Ectodermal cell (in vitro differentiated cells): ENCODE measurements at regions not wholly inside any gene's neighbourhood (a gene's known extent, or its start where the extent isn't known, plus 50 kb on each side); places are given as distances from the start of the nearest gene placed in this dataset.

Source experiments
- H3K27ac ChIP-seq: 2 replicates; pipeline ENCODE4 v1.7.0; 2013; ENCODE audit warnings: mild to moderate bottlenecking, low read depth, low read length; ENCODE audit not compliant: insufficient read depth, poor library complexity, severe bottlenecking
- H3K27me3 ChIP-seq: 2 replicates; pipeline ENCODE4 v1.7.0; 2013; ENCODE audit warnings: mild to moderate bottlenecking, low read length; ENCODE audit not compliant: insufficient read depth, control insufficient read depth, poor library complexity, severe bottlenecking
- H3K36me3 ChIP-seq: one replicate; pipeline ENCODE4 v1.7.0; 2013; ENCODE audit warnings: low read length; ENCODE audit not compliant: control insufficient read depth, insufficient read depth
- H3K4me1 ChIP-seq: one replicate; pipeline ENCODE4 v1.7.0; 2013; ENCODE audit warnings: low read length; ENCODE audit not compliant: control insufficient read depth, insufficient read depth
- H3K4me3 ChIP-seq: 2 replicates; pipeline ENCODE4 v1.7.0; 2013; ENCODE audit warnings: low read depth, low read length, control low read depth; ENCODE audit not compliant: insufficient read depth
- H3K9me3 ChIP-seq: 2 replicates; pipeline ENCODE4 v1.7.0; 2013; ENCODE audit warnings: mild to moderate bottlenecking, low read length, moderate library complexity; ENCODE audit not compliant: control insufficient read depth
- WGBS, 2 experiments: methylation state at CpG; one replicate each; pipeline ENCODE4 v1.1.7; 2013; ENCODE audit warnings: missing lambda C conversion rate in 2 of 2; 5-methylcytosine and 5-hydroxymethylcytosine counted together

DNA sequence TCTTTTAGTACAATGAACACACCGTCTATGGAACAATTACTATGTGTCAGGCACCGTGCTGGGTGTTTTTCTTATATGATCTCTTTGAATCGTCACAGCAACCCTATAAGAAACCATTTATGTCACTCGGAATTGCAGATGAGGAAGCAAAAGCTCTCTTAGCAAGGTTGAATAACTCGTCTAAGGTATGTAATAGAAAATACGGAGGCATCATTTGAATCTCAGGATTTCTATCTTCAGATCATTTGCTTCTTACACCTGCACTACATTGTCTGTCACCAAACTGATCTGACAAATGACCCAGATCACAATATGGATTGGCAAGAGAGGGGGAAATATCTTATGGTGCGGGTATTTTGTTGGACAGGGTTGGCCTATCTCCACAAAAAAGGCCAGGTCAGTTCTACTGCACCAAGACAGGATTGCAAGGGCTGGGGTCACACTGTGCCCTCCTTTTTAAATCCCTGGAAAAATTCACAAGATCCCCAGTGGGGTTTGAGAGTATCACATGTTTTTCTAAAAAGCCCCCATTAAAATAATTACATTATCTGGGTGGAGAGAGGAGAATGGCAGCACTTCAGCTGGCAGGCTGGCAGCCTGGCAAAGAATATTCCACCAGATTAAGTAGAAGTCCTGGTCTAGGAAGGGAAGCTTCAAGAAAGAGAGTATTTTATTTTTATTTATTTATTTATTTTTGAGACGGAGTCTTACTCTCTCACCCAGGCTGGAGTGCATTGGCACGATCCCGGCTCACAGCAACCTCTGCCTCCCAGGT is 110.7 kb upstream of the CLMP start:
- Histone ChIP-seq H3K4me3 (no peak overlapping the region), H3K27me3 (peaks cover 37% of the 10 kb centered on the region), H3K9me3 (no peaks in the 10 kb centered on the region), H3K27ac (no peak overlapping the region), H3K36me3 (no peaks in the 10 kb centered on the region), H3K4me1 (peaks cover 3% of the 10 kb centered on the region)
- WGBS, 2 experiments, result 92 to 95% methylated on average over 10 of the region's 10 CpGs

DNA sequence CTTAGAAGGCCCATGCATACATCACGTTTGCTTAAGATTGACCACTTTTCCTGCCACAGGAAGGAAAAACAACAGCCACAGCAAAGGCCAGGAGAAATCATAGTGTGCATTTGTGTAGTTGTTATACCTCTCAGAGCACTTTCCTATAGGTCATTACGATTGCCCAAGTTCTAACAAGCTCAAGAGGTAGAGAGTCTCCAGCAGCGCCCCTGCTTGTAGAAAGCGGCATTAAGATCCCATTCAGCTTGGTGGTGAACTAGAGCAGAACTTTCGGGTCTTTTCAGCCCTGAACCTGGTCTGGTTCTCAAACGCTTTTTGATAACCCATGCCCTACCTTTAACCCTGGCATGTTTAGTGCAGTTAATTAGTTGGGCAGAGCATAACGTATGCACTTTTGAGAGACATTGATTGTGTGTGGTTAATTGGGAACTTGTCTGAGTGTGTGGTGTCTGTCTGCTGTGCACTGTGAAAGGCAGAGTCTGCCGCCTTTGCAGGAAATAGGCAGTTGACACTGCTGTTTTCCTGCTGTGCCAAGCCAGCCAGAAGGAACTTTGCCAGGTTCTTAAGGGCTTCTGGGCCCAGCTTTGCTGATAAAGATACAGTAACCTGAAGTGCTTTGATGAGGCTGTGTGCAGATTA is 109.9 kb upstream of the CLMP start:
- H3K27me3 ChIP-seq, result peaks cover 41% of the 10 kb centered on the region
- WGBS, 2 experiments, result 73 to 74% methylated on average over 8 of the region's 8 CpGs
- no peak overlapping the region for H3K4me3 ChIP-seq
- H3K9me3 ChIP-seq, result no peaks in the 10 kb centered on the region
- peaks cover 3% of the 10 kb centered on the region for H3K4me1 ChIP-seq
- no peaks in the 10 kb centered on the region for H3K36me3 ChIP-seq
- H3K27ac ChIP-seq, result no peak overlapping the region

DNA sequence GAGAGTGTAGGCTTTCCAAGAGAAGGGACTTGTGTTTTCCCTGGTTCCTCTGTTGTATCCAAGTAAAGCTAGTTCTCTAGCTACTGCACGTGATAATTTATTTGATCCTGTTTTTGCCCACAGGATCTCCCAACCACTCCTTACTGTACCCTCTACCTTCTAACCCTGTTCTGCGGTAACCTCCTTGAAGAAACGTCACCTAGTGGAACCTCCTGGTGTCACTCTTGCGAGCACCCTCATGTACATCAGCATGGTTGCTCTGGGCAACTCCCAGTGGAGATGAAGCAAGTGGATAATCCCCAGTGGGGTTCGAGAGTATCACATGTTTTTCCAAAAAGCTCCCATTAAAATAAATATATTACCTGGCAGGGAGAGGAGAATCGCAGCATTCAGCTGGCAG is 108.9 kb upstream of the CLMP start:
- no peaks in the 10 kb centered on the region for H3K9me3 ChIP-seq
- H3K27me3 ChIP-seq, result peaks cover 41% of the 10 kb centered on the region
- WGBS, 2 experiments, result 85 to 91% methylated on average over 6 of the region's 6 CpGs
- no peaks in the 10 kb centered on the region for H3K36me3 ChIP-seq
- no peak overlapping the region for H3K27ac ChIP-seq
- H3K4me3 ChIP-seq, result no peak overlapping the region
- no peaks in the 10 kb centered on the region for H3K4me1 ChIP-seq

DNA sequence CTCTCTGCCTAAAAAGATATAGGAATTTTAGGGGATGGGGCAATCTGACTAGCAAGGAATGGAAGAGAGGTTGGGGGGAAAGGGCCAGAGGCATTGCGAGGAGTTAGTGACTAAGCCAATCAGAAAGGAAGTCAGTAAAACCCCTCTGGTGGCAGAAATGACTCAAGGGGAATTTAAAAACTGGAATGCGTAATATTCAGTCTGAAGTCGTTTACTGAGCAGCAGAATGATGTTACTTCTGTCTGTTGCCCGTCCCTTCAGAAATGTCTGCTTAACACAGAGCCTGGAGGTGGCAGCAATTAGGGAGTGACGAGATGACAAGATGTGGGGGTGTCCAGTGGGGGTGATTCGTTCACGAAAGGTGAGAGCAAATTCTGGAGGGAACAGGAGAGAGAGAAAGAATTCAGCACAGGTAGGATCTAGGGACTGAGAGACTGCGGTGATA is 107.7 kb upstream of the CLMP start:
- H3K36me3 ChIP-seq, result no peaks in the 10 kb centered on the region
- WGBS, 2 experiments, result 74 to 76% methylated on average over 8 of the region's 8 CpGs
- no peaks in the 10 kb centered on the region for H3K4me1 ChIP-seq
- H3K9me3 ChIP-seq, result no peaks in the 10 kb centered on the region
- peaks cover 41% of the 10 kb centered on the region for H3K27me3 ChIP-seq
- no peak overlapping the region for H3K27ac ChIP-seq
- no peak overlapping the region for H3K4me3 ChIP-seq

DNA sequence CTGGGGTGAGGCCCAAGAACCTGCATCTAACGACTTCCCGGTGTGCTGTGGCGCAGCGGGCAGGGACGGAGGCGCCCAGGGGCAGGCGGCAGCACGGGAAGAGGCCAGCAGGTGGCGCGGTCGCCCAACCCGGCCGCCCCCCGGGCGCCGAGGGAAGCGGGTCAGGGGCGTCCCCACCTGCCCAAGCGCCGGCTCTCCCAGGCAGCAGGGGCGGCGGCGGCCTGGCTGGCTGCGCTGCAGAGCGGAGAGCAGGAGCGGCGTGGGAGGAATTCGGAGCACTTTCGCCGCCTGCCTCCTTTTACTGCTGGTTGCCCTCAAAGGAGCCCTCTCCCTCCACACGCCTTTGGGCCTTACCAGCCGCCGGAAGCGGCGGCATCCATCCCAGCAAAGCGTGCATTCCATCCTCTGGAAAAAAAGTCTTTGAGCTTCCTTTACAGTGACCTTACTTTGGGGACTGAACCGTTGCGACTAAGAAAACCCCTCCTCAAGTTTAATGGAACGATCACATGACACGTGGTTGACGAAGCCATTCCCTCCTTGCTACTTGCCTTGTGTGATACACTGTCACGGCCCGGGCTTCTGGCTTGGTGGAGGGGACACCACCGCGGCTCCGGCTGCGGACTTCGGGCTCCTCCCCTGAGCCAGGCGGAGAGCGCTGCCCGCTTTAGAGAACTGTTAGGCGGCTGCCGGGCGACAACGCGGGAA is 106.8 kb upstream of the CLMP start:
- 1% methylated on average over 56 of the region's 56 CpGs for WGBS, 2 experiments
- Histone ChIP-seq H3K4me3 (peak overlapping the region; percentile 24), H3K27me3 (peaks cover 41% of the 10 kb centered on the region), H3K36me3 (no peaks in the 10 kb centered on the region), H3K9me3 (no peaks in the 10 kb centered on the region), H3K4me1 (no peaks in the 10 kb centered on the region), H3K27ac (no peak overlapping the region)

DNA sequence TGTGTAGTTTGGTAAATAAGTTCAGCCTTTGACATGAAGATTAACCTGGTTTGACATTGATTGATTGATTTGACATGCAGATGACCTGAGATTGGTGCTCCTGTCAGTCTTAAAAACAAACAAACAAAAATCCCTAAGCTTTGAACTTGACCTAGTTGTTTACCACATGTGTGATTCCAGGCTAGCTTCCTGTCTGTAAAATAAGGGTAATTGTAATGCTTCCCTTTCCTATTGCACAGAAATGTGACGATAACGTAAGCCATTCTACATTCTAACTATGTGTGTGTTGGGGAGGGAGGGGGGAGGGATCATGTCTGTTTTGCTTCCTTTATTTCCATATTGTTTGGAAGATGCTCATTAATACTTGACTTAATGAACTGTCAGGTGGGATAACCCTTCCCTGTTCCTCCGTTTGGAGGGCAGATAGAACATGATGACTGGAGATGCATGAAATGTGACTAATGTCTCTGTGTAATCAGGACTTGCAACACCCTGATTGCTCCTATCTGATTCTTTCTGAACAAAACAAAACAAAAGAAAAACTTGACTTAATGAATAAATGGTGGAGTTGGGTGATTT is 106.1 kb upstream of the CLMP start:
- Histone ChIP-seq H3K27me3 (peaks cover 41% of the 10 kb centered on the region), H3K36me3 (no peaks in the 10 kb centered on the region), H3K4me1 (no peaks in the 10 kb centered on the region), H3K27ac (no peak overlapping the region), H3K4me3 (no peak overlapping the region), H3K9me3 (no peaks in the 10 kb centered on the region)
- WGBS, 2 experiments, result 81 to 87% methylated on average over 3 of the region's 3 CpGs

DNA sequence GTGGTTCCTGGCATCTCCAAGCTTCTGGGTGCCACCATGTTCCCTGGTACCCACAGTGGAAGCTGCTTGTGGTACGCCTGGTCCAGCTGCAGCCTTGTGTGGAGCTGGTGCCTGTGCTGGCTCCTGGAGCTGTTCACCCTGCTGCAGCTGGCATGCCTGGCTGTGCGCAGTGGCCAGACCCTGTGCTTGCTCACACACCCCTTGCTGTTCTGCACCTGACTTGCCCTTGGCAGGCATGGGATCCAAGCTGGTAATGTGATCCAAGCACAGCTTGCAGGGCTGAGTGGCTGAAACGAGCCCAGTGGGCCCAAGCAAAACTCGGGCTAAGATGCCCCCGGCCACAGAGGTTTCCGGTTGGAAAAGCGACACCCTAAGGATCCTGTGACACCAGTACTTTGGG is 104.7 kb upstream of the CLMP start:
- H3K4me3 ChIP-seq, result no peak overlapping the region
- H3K27ac ChIP-seq, result no peak overlapping the region
- H3K9me3 ChIP-seq, result no peaks in the 10 kb centered on the region
- no peaks in the 10 kb centered on the region for H3K4me1 ChIP-seq
- H3K36me3 ChIP-seq, result no peaks in the 10 kb centered on the region
- 92 to 93% methylated on average over 7 of the region's 7 CpGs for WGBS, 2 experiments
- peaks cover 41% of the 10 kb centered on the region for H3K27me3 ChIP-seq

DNA sequence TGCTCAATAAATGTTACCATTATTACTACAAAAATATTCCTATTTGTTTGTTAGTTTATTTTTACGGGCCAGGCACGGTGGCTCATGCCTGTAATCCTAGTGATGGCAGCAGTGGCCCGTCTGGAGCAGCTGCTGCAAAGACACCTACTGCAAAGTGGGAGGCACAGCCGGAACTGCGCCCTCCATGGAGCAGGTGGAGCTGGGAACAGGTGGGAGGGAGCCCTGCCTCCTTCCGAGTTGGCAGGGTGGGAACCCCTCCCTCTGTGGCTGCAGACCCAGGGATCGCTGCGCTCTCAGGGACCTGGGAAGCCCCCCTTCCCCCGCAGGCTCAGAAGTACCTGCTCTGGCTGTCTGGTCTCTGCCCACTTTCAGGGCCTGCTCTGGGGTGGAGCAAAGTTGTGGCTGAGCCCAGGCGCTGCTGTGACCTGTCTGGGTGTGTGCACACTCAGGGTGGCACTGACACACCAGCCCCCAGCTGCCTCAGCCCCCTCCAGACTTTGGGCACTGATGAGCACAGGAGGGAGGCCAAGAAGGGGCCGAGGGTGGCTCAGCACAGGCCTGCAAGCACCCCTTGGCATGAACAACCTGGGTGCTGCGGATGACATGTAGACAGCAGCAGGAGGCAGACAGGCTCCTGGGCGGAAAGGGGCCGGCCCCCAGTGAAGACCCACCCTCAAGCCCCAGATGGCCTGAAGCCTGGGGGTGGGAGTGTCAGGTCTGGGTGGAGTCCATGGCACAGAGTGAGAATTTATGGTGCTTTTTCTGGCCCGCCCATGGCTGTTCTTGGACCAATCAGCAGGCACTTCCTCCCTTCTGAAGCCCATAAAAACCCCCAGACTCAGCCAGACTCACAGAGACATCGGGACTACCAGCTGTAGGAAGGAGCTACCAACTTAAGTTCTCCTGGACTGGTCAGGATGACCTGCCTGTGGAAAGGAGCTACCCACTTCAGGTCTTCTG is 103.7 kb upstream of the CLMP start:
- H3K27ac ChIP-seq, result no peak overlapping the region
- WGBS, 2 experiments, result 91% methylated on average over 16 of the region's 16 CpGs
- peaks cover 34% of the 10 kb centered on the region for H3K27me3 ChIP-seq
- no peaks in the 10 kb centered on the region for H3K36me3 ChIP-seq
- H3K4me1 ChIP-seq, result no peaks in the 10 kb centered on the region
- H3K4me3 ChIP-seq, result no peak overlapping the region
- no peaks in the 10 kb centered on the region for H3K9me3 ChIP-seq

DNA sequence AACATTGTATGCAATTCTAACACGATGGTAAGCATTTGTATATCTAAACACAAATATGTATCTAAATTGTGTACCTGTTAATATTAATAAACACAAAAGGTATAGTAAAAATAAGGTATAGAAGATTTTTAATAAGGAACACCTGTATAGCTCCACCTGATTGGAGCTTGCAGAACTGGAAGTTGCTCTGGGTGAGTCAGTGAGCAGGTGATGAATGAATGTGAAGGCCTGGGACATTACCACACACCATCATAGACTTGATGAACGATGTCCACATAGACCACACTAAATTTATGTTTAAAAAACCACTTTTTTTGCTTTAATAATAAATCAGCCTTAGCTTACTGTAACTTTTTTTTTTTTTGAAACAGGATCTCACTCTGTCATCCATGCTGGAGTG is 97.6 kb upstream of the CLMP start:
- 86 to 92% methylated on average over 1 of the region's 2 CpGs for WGBS, 2 experiments
- Histone ChIP-seq H3K9me3 (no peaks in the 10 kb centered on the region), H3K36me3 (no peaks in the 10 kb centered on the region), H3K27ac (no peak overlapping the region), H3K4me3 (no peak overlapping the region), H3K27me3 (no peaks in the 10 kb centered on the region), H3K4me1 (no peaks in the 10 kb centered on the region)
